Activated naive CD4-positive, alpha-beta T cell treated with anti-CD3 and anti-CD28 coated beads, Interleukin-2, amount 50 U/mL, for 72 hours (primary cell): ENCODE measurements at regions not wholly inside any gene's neighbourhood (a gene's known extent, or its start where the extent isn't known, plus 50 kb on each side); places are given as distances from the start of the nearest gene placed in this dataset.

Experiments
- ATAC-seq, 2 donors: fragments of 150-1000 bp; cut with Tn5 transposase; 2 replicates each; pipeline ENCODE4 v1.10.0; 2021; ENCODE audit warnings: mild to moderate bottlenecking in 2 of 2, moderate library complexity in 2 of 2
- DNase-seq, 2 donors: peaks; one replicate each; pipeline ENCODE4 v3.0.0; 2021 to 2022; ENCODE audit warnings: low spot score in 2 of 2
- H3K27ac Mint-ChIP-seq, 2 donors: one replicate each; pipeline ENCODE4 v1.8.0; 2022; ENCODE audit warnings: mild to moderate bottlenecking in 2 of 2, mixed read lengths in 2 of 2
- H3K36me3 Mint-ChIP-seq, 2 donors: one replicate each; pipeline ENCODE4 v1.8.0; 2022; ENCODE audit warnings: mixed read lengths in 2 of 2
- H3K9me3 Mint-ChIP-seq, 2 donors: one replicate each; pipeline ENCODE4 v1.8.0; 2022; ENCODE audit warnings: mixed read lengths in 2 of 2

DNA sequence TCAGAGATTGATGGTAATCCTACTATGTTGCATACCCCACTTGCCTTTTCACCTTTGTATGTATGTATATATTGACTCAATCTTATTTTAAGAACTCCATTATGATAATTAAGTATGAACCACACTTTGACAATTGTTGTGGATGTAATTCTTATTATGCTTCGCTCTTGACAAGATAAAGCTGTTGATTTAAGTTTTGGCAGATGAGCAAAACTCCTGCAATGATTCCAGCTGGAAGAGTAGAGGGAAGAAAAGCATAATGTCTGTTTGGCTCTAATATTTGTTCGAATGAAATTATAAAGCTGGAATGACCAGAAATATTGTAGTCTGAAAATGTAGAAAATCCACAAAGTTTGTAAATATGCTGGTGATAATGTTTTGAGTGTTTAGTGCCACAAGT, 83.8 kb upstream of the AKR1E2 start:
- ATAC-seq (no peak), DNase-seq (no peak)
- Mint-ChIP-seq H3K27ac (no peak overlapping the region), H3K9me3 (no peaks in the 10 kb centered on the region), H3K36me3 (no peaks in the 10 kb centered on the region)

DNA sequence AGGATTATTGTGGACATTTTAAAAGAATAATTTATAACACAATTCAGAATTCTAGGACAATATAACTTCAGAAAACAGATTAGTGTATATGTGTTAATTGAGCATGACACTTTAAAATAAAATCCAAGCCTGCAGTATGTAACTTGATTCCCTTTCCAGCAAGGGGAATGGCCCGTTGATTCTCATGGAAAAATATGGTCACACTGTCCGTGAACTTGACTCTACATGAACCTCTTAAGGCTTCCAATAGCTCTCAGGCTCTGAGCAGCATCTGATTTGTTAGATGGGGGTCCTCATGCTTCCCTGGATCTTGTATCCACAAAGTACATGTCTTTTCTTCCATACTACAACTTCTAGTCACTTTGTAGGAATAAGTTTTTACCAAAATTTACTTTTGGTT, 85.5 kb upstream of the AKR1E2 start:
- H3K27ac Mint-ChIP-seq: no peak overlapping the region
- H3K36me3 Mint-ChIP-seq: no peaks in the 10 kb centered on the region
- H3K9me3 Mint-ChIP-seq: no peaks in the 10 kb centered on the region
- DNase-seq: no peak
- ATAC-seq: no peak

DNA sequence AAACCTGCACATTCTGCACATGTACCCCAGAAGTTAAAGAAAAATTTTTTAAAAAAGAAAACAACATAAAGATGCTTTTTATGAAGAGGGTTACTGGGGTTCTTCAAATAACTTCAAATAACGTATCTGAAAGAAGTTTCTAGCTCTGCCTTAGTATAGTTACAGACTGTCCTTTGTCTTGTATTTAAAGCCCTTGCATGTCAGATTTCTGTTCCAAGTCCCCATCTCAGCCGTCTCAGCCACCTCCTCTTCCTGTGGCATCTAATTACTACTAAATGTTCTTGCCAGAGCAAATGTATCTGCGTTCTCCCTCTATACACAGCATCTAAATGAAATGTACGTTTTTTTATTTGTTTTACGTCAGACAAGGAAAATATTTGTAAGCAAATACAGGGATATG, 89.4 kb upstream of the AKR1E2 start:
- DNase-seq (no peak), ATAC-seq (no peak)
- Mint-ChIP-seq H3K9me3 (no peaks in the 10 kb centered on the region), H3K27ac (no peak overlapping the region), H3K36me3 (no peaks in the 10 kb centered on the region)

DNA sequence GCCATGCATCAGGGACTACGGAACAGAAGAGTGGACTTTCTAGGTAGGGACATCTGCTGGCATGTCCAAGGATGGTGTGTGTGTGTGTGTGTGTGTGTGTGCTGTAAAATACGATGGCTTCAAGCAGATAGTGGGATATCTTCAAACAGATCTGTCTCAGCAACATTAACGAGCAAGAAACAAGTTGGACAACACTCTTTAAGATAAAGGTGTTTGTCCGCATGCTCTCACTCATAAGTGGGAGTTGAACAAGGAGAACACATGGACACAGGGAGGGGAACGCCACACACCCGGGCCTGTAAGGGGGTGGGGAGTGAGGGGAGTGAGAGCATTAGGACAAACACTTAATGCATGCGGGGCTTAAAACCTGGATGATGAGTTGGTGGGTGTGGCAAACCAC, 89.8 kb upstream of the AKR1E2 start:
- H3K9me3 Mint-ChIP-seq: no peaks in the 10 kb centered on the region
- ATAC-seq (no peak), DNase-seq (no peak)
- no peak overlapping the region for H3K27ac Mint-ChIP-seq
- H3K36me3 Mint-ChIP-seq: no peaks in the 10 kb centered on the region

DNA sequence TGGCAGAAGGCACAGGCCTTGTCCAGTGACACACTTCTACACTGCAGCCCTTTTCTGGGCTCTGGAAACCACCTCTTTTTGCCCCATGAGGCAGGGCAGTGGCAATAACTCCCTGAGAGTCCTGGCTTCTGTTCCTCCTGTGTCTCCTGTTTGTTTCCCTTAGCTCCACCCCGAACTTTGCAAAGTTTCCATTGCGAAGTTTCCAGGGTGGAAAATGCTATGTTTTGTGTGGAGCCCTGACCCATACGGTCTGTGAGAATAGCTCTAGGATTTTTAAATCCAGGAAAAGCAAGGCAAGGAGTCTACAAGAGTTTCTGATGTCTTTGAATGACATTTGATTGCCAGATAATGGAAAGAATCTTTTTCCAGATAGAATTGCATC, 92.2 kb upstream of the AKR1E2 start:
- Mint-ChIP-seq H3K9me3 (no peaks in the 10 kb centered on the region), H3K36me3 (no peaks in the 10 kb centered on the region), H3K27ac (no peak overlapping the region)
- ATAC-seq (no peak), DNase-seq (no peak)

DNA sequence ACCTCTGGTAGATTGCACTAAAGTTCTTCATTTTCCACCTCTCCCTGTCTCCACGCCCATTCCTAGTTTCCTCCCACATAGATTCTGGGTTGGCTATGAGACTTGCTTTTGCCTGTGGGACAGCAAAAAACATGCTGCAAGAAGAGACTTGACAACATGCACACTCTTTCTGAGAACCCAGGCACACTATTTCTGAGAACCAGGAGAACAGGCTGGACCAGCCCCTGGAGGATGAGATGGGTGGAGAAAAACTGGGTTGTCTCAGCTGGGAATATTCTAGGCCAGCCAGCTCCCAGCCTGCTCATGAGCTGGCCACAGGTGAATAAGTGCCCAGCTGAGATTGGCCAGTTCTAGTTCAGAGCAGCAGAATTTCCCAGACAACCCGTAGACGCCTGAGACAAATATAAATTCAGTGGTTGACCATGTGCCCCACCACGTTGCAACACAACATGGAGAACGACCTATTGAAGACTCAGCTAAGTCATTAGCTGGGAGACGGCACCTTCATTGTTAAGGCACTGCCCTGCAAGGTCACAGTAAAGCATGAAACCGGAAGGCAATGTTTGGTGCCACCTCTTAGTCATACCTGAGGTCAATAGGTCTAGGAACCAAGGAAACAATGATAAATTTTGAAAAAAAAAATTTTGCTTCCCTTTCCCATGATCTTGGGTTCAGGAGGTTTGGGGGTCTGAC, 92.7 kb upstream of the AKR1E2 start:
- no peak for ATAC-seq
- no peak for DNase-seq
- Mint-ChIP-seq H3K9me3 (no peaks in the 10 kb centered on the region), H3K27ac (no peak overlapping the region), H3K36me3 (no peaks in the 10 kb centered on the region)

DNA sequence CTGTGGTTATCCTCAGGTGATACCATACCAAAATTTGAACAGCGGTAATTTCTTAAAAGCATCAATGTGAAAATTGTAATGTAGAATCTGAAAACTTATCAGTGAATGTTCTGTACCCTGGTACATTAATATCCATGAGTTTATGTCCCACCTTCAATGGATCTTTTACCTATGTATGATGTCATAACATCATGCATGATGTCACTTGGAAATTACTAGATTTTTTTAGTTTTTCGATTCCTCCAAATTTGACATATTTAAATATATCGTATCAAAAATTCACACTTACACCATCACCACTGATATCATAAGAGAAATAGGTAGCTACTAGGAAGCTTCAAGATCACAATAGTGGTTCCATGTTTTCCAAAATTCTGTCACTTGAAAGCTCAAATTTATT, 95.0 kb upstream of the AKR1E2 start:
- no peaks in the 10 kb centered on the region for H3K9me3 Mint-ChIP-seq
- no peaks in the 10 kb centered on the region for H3K36me3 Mint-ChIP-seq
- no peak overlapping the region for H3K27ac Mint-ChIP-seq
- ATAC-seq (no peak), DNase-seq (no peak)

DNA sequence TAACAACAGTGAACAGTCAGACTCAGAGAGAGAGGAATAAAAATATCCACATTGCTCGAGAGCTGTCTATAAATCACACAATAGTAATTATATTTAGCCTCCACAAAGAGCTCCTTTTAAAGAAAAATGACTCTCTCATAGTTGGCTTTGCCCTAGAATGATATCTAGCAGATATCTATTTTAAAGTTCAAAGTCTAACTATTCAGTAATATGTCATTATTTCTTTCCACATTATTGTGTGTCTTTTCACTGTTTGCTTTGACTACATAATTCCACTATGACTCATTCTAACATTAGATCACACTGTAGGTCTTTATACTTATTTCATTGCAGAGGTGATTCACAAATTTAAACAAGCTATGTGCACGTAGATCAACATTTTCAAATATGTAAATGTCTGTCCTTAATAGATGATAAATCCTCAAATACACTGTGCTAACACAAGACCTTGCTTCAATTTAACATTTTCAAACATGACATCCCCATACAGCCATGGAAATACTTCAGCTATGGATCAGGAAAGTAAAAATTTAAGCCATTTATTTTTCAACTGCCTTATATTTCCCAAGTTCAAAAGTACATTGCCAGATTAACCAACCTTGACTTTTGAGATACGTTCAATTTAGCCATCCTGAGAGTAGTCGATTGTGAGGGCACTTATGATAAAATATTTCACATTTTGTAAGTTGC, 99.9 kb upstream of the AKR1E2 start:
- peak overlapping the region in 1 of 2 donors; percentile 14 for H3K27ac Mint-ChIP-seq
- peaks cover 0 to 6% of the 10 kb centered on the region in 2 donors for H3K36me3 Mint-ChIP-seq
- H3K9me3 Mint-ChIP-seq: no peaks in the 10 kb centered on the region
- DNase-seq (no peak), ATAC-seq (peak; percentile 41 to 83)

DNA sequence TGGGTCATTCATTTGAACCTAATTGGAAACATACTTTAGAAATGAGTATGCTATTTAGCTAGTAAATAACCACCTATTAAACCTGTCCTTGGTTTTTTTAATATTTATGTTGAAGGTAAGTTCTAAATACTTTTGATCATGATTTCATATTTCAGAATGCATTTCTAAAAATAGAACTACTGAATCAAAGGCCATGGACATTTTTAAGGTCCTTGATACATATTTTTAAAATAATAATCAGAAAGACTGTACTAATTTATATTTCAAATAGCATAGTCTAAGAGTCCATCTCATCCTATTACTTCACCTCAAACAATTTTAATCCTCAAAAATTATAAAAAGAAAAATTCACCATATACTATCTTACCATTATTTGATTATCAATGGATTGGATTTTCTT, 102.1 kb upstream of the AKR1E2 start:
- Mint-ChIP-seq H3K9me3 (no peaks in the 10 kb centered on the region), H3K27ac (no peak overlapping the region), H3K36me3 (peaks cover 0 to 6% of the 10 kb centered on the region in 2 donors)
- no peak for DNase-seq
- ATAC-seq: no peak

DNA sequence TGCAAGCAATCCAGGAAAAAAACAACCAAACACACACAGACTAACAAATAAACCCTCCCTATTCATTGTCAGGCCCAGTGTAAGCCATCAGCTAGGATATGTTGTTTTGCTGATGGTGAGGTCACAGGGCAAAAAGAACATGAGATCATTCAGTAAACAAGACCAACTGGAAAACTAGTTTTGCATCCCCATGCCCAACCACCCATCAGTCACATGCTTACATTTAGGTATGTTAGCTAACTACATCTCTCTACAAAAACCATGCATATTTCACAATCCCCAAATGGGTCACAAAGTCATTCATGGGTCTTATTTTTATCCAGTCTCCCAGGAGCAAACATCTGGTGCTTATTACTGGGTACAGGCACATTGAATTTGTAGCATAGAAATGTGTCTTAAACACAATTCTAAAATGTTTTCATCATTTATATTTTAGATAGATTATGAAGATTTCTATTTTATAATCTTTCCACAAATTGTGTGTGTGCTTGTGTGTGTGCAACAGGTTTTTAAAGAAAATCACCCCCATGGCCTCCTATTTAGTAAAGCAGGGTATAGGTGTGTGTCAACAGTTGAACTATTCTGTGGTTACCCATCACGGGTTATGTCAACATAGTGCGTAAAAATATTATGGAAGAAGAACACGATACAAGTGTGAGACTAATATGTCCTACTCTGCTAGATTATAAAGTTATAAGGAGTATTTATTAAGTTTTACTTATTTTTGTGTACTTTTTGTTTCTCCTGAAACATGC, 103.8 kb upstream of the AKR1E2 start:
- no peak overlapping the region for H3K27ac Mint-ChIP-seq
- H3K9me3 Mint-ChIP-seq: no peaks in the 10 kb centered on the region
- ATAC-seq (no peak), DNase-seq (no peak)
- H3K36me3 Mint-ChIP-seq: peaks cover 0 to 6% of the 10 kb centered on the region in 2 donors

DNA sequence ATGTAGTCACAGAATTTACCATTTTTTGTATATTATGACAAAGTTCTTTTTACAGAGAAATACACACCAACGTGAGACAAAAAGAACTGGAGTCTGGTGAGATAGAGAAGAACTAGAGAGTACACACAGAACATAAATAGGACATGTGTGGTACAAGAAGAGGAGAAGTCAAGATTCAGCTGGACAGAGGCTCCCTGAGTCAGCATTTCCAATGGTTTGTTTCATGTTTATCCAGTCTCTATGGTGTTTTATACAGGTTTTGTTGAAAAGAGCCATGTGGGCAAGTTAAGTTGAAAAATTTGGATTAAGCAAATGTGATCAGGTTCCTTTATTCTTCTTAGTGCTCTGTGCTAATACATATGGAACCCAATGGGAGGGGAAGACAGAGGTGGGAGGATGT, 105.5 kb upstream of the AKR1E2 start:
- ATAC-seq: no peak
- Mint-ChIP-seq H3K27ac (no peak overlapping the region), H3K36me3 (peaks cover 0 to 6% of the 10 kb centered on the region in 2 donors), H3K9me3 (no peaks in the 10 kb centered on the region)
- no peak for DNase-seq

DNA sequence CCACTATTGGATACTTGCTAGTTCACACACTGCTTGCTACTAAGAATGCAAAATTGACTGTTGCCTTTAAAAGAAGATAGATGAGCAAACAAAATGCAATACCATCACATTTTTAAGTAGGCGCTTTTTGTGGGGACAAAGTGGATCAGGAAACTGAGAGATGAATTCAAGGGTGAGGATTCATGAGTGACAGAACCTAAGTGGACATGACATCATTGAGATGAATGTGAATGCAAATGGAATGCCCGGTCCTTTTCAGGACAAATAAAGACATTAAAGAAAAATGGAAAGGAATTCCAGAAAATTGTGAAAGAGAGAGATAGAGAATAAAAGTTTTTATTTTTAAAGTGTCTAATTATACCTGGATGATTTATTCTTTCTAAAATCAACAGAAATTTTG, 106.3 kb upstream of the AKR1E2 start:
- Mint-ChIP-seq H3K36me3 (peaks cover 0 to 6% of the 10 kb centered on the region in 2 donors), H3K27ac (no peak overlapping the region), H3K9me3 (no peaks in the 10 kb centered on the region)
- ATAC-seq (no peak), DNase-seq (no peak)

DNA sequence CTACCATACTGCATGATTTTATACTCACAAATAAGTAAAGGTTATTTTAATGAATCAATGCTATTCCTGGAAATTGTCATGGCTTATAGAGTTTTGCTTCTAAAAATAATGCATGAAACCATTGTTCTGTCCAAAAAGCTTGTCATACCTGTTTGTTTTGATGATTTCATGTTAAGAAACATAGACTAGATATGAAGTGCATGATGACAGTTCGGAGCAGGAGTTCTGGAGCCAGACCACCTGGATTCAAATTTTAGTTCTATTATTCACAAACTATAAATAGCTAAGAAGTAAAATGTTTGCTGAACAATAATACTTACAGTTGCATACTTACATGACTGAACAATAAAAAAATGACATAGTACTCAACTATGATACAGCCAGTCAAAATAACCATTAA, 107.0 kb upstream of the AKR1E2 start:
- H3K36me3 Mint-ChIP-seq: peaks cover 0 to 6% of the 10 kb centered on the region in 2 donors
- no peak for ATAC-seq
- no peaks in the 10 kb centered on the region for H3K9me3 Mint-ChIP-seq
- DNase-seq: no peak
- no peak overlapping the region for H3K27ac Mint-ChIP-seq

DNA sequence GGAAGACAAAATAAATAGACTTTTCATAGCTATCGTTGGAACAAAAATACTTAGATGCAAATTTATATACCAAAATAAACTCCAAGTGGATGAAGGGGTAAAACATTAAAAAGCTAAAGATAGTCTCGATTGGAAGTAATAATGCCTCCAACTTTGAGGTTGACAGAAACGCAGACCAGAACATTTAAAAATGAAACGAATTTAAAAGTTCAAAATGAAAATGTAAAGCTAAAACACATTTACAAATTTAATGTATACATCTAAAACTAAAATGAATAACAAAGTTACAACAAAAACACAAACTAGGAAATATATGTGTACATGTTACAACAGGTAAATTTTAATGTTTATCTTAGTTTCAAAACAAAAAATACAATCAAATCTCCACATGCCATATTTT, 107.5 kb upstream of the AKR1E2 start:
- Mint-ChIP-seq H3K9me3 (no peaks in the 10 kb centered on the region), H3K27ac (no peak overlapping the region), H3K36me3 (peaks cover 0 to 5% of the 10 kb centered on the region in 2 donors)
- DNase-seq (no peak), ATAC-seq (no peak)

DNA sequence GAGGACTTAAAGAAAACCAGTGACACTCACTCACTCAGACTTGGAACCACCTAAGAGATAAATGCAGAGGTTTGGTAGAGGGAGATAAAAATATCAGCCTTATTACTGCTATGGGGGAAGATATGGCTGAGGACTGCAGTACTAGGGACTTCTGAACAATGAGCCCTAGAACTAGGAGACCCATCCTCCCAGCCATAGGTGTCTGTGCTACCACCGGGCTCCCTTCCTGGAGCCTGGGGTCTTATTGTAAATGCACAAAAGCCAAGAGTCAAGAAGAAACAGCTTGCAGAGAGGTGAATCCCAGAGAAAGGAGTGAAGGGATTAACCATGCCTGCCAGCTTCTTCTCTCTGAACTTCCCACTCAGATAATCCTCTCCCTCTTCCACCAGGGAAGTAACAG, 108.3 kb upstream of the AKR1E2 start:
- DNase-seq (no peak), ATAC-seq (no peak)
- Mint-ChIP-seq H3K9me3 (no peaks in the 10 kb centered on the region), H3K36me3 (no peaks in the 10 kb centered on the region), H3K27ac (no peak overlapping the region)

DNA sequence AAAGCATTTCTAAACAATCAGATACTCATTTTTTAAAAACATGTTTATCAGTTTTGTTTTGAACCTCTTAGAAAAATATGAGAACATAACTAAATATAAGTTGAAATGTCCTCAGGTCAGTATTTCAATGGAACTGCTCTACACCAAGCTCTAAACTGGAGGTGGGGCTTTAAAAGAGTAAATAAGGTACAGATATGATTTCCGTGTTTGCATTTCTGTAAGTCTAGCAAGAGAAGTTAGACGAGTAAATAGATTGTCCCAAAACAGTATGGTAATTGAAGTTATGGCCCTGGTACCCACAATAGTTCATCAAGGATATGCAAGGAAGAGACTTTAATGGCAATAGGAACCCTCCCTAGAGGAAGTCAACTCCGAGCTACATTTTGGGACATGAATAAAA, 115.1 kb upstream of the AKR1E2 start:
- Mint-ChIP-seq H3K36me3 (no peaks in the 10 kb centered on the region), H3K27ac (no peak overlapping the region), H3K9me3 (peaks cover 0 to 4% of the 10 kb centered on the region in 2 donors)
- DNase-seq: no peak
- no peak for ATAC-seq

DNA sequence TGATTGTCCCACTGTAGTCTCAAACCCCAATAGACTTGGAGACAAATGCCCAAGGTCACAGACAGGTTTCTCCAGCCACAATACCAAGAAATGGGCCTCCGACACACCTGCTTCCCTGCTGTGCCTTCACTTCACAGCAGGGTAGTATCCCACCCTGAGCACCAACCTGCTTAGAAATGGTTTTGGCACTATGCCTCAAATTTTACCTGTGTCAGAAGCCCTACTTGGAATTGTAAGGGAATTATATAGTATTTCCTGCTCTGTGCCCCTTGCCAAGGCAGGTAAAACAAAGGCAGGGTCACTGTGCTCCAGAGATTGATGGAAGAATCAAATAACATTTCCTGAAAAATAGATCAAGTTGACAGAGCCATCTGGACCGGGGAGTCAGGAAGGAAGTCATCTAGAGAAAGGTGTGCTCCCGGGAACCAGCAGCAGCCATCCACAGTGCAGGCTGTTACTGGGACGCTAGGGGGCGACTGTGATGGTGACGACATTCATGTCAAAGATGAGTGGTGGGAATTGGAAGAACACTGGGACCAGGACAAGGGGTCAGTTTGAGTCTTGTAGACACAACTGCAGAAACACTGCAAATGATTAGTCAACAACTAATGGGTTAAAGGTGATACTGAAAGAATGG, 117.8 kb upstream of the AKR1E2 start:
- H3K27ac Mint-ChIP-seq: no peak overlapping the region
- no peak for ATAC-seq
- H3K36me3 Mint-ChIP-seq: no peaks in the 10 kb centered on the region
- DNase-seq: peak in 1 of 2 donors; percentile 19
- H3K9me3 Mint-ChIP-seq: peaks cover 0 to 4% of the 10 kb centered on the region in 2 donors
